H9 (cell line): ENCODE measurements at regions not wholly inside any gene's neighbourhood (a gene's known extent, or its start where the extent isn't known, plus 50 kb on each side); places are given as distances from the start of the nearest gene placed in this dataset.

Source experiments
- DNase-seq: peaks from one replicate; pipeline ENCODE4 v3.0.0-alpha.2; 2017
- H2AFZ ChIP-seq: one replicate; pipeline ENCODE4 v1.6.1; 2013; ENCODE audit warnings: mild to moderate bottlenecking, low read length, control low read depth, moderate library complexity
- H2AK5ac ChIP-seq: 2 replicates; pipeline ENCODE4 v1.6.1; 2013; ENCODE audit warnings: low read length, control low read depth, mixed read lengths; ENCODE audit not compliant: insufficient read length
- H2BK120ac ChIP-seq: one replicate; pipeline ENCODE4 v1.6.1; 2013; ENCODE audit warnings: low read depth, mild to moderate bottlenecking, low read length, control low read depth, inconsistent platforms; ENCODE audit not compliant: poor library complexity, severe bottlenecking
- H2BK12ac ChIP-seq: 2 replicates; pipeline ENCODE4 v1.6.1; 2013; ENCODE audit warnings: low read length, control low read depth, mixed read lengths, low read depth; ENCODE audit not compliant: insufficient read length
- H2BK15ac ChIP-seq: 2 replicates; pipeline ENCODE4 v1.6.1; 2013; ENCODE audit warnings: low read depth, low read length, control low read depth
- H2BK20ac ChIP-seq: one replicate; pipeline ENCODE4 v1.6.1; 2013; ENCODE audit warnings: low read depth, mild to moderate bottlenecking, low read length, control low read depth, inconsistent platforms; ENCODE audit not compliant: poor library complexity, severe bottlenecking
- H2BK5ac ChIP-seq: 2 replicates; pipeline ENCODE4 v1.6.1; 2013; ENCODE audit warnings: low read length, control low read depth, mixed read lengths; ENCODE audit not compliant: insufficient read length
- H3K14ac ChIP-seq: 2 replicates; pipeline ENCODE4 v1.6.1; 2013; ENCODE audit warnings: low read length, control low read depth; ENCODE audit not compliant: insufficient read depth
- H3K18ac ChIP-seq: 2 replicates; pipeline ENCODE4 v1.6.1; 2013; ENCODE audit warnings: low read depth, mild to moderate bottlenecking, mixed read lengths, low read length, control low read depth; ENCODE audit not compliant: insufficient read length
- H3K23ac ChIP-seq: 2 replicates; pipeline ENCODE4 v1.6.1; 2013; ENCODE audit warnings: low read length, control low read depth, mixed read lengths, low read depth; ENCODE audit not compliant: insufficient read length
- H3K23me2 ChIP-seq: 2 replicates; pipeline ENCODE4 v1.6.1; 2013; ENCODE audit warnings: low read depth, mild to moderate bottlenecking, mixed read lengths, low read length, control low read depth; ENCODE audit not compliant: insufficient read length, poor library complexity, severe bottlenecking
- H3K27ac ChIP-seq: 2 replicates; pipeline ENCODE4 v1.5.1; 2013; ENCODE audit warnings: low read length, control low read depth, mixed read lengths, low read depth; ENCODE audit not compliant: insufficient read length
- H3K27me3 ChIP-seq: 2 replicates; pipeline ENCODE4 v1.6.1; 2013; ENCODE audit warnings: low read length, control low read depth, inconsistent platforms; ENCODE audit not compliant: insufficient read depth
- H3K4ac ChIP-seq: 2 replicates; pipeline ENCODE4 v1.6.1; 2013; ENCODE audit warnings: low read depth, mild to moderate bottlenecking, control low read depth, inconsistent platforms, low read length, moderate library complexity
- H3K4me1 ChIP-seq: 2 replicates; pipeline ENCODE4 v1.6.1; 2013; ENCODE audit warnings: low read length, control low read depth, inconsistent platforms; ENCODE audit not compliant: insufficient read depth
- H3K4me2 ChIP-seq: 2 replicates; pipeline ENCODE4 v1.6.1; 2013; ENCODE audit warnings: low read length, control low read depth, mixed read lengths; ENCODE audit not compliant: insufficient read length, insufficient read depth
- H3K56ac ChIP-seq: 2 replicates; pipeline ENCODE4 v1.6.1; 2013; ENCODE audit warnings: low read depth, mild to moderate bottlenecking, mixed read lengths, low read length, control low read depth; ENCODE audit not compliant: insufficient read length
- H3K79me1 ChIP-seq: 2 replicates; pipeline ENCODE4 v1.6.1; 2013; ENCODE audit warnings: low read depth, mild to moderate bottlenecking, moderate library complexity, low read length, control low read depth, inconsistent platforms; ENCODE audit not compliant: insufficient read depth, poor library complexity, severe bottlenecking
- H3K79me2 ChIP-seq: 2 replicates; pipeline ENCODE4 v1.6.1; 2013; ENCODE audit warnings: low read length, control low read depth, inconsistent platforms; ENCODE audit not compliant: insufficient read depth
- H3K9ac ChIP-seq: 2 replicates; pipeline ENCODE4 v1.6.1; 2013; ENCODE audit warnings: low read length, control low read depth, mixed read lengths; ENCODE audit not compliant: insufficient read length; ENCODE audit errors: extremely low read depth
- H3K9me3 ChIP-seq: one replicate; pipeline ENCODE4 v1.6.1; 2013; ENCODE audit warnings: low read depth, low read length, inconsistent platforms; ENCODE audit not compliant: control insufficient read depth
- H3T11ph ChIP-seq: one replicate; pipeline ENCODE4 v1.6.1; 2013; ENCODE audit warnings: mild to moderate bottlenecking, low read length, control low read depth, inconsistent platforms
- H4K20me1 ChIP-seq: one replicate; pipeline ENCODE4 v1.6.1; 2013; ENCODE audit not compliant: control insufficient read depth, insufficient read length, insufficient read depth
- H4K5ac ChIP-seq: 2 replicates; pipeline ENCODE4 v1.6.1; 2013; ENCODE audit warnings: low read depth, mild to moderate bottlenecking, mixed read lengths, low read length, control low read depth; ENCODE audit not compliant: insufficient read length
- H4K8ac ChIP-seq: replicated peaks from 2 replicates; pipeline ENCODE4 v1.6.1; 2013; ENCODE audit warnings: low read length, control low read depth, mixed read lengths, low read depth; ENCODE audit not compliant: insufficient read length
- H4K91ac ChIP-seq: 2 replicates; pipeline ENCODE4 v1.6.1; 2013; ENCODE audit warnings: low read depth, mild to moderate bottlenecking, moderate library complexity, mixed read lengths, low read length, control low read depth; ENCODE audit not compliant: insufficient read length
- H3K27ac Mint-ChIP-seq, 3 experiments: 2 replicates in 2 of 3; 3 replicates in 1 of 3; pipeline ENCODE4 v1.8.0; 2020 to 2021; ENCODE audit warnings: mixed read lengths in 3 of 3, mild to moderate bottlenecking in 1 of 3, moderate library complexity in 1 of 3
- H3K27me3 Mint-ChIP-seq: 2 replicates; pipeline ENCODE4 v1.8.0; 2021; ENCODE audit warnings: low read depth, mild to moderate bottlenecking, moderate library complexity, mixed read lengths
- H3K36me3 Mint-ChIP-seq, 3 experiments: 2 replicates in 2 of 3; 3 replicates in 1 of 3; pipeline ENCODE4 v1.8.0; 2020 to 2021; ENCODE audit warnings: low read depth in 3 of 3, mixed read lengths in 3 of 3; ENCODE audit not compliant: insufficient read depth in 1 of 3
- H3K4me1 Mint-ChIP-seq, 2 experiments: 2 replicates each; pipeline ENCODE4 v1.8.0; 2020; ENCODE audit warnings: mixed read lengths in 2 of 2
- H3K4me3 Mint-ChIP-seq, 2 experiments: 2 replicates in 1 of 2; 3 replicates in 1 of 2; pipeline ENCODE4 v1.8.0; 2020 to 2021; ENCODE audit warnings: mild to moderate bottlenecking in 2 of 2, mixed read lengths in 2 of 2, moderate library complexity in 1 of 2
- H3K9me3 Mint-ChIP-seq, 2 experiments: 2 replicates in 1 of 2; 3 replicates in 1 of 2; pipeline ENCODE4 v1.8.0; 2020; ENCODE audit warnings: mild to moderate bottlenecking in 2 of 2, mixed read lengths in 2 of 2, moderate library complexity in 1 of 2
- CTCF ChIP-seq: fragments of 200-600 bp; sonication (generic); conservative IDR thresholded peaks from 3 replicates; pipeline ENCODE4 v1.8.0; 2021; ENCODE audit warnings: antibody characterized with exemption, mild to moderate bottlenecking
- WGBS: extraction: QIAGEN DNeasy Blood & Tissue Kit; methylation state at CpG from one replicate; pipeline ENCODE4 v1.1.7; 2013; ENCODE audit warnings: missing lambda C conversion rate, low lambda C conversion rate, mixed read lengths; ENCODE audit not compliant: insufficient read length; ENCODE audit errors: extremely low coverage; 5-methylcytosine and 5-hydroxymethylcytosine counted together

GRCh38 chr2:35708411-35708923, 647.1 kb upstream of the CRIM1 start:
- Histone ChIP-seq H4K20me1 (no peaks in the 10 kb centered on the region), H4K91ac (no peak overlapping the region), H3K4me2 (no peak overlapping the region), H3K9ac (no peak overlapping the region), H3K9me3 (no peaks in the 10 kb centered on the region), H2BK120ac (no peak overlapping the region), H3K23ac (no peak overlapping the region), H2BK5ac (no peak overlapping the region), H2BK15ac (no peak overlapping the region), H2BK20ac (no peak overlapping the region), H2AK5ac (no peak overlapping the region), H3K4me1 (no peaks in the 10 kb centered on the region), H3K27ac (no peak overlapping the region), H3T11ph (no peak overlapping the region), H3K79me1 (no peaks in the 10 kb centered on the region), H3K23me2 (no peaks in the 10 kb centered on the region), H3K4ac (no peak overlapping the region), H4K8ac (no peak overlapping the region), H3K14ac (no peak overlapping the region), H3K27me3 (no peaks in the 10 kb centered on the region), H3K79me2 (no peaks in the 10 kb centered on the region), H3K56ac (no peak overlapping the region), H2AFZ (no peak overlapping the region), H3K18ac (no peak overlapping the region), H2BK12ac (no peak overlapping the region), H4K5ac (no peak overlapping the region)
- Mint-ChIP-seq H3K27ac (no peak overlapping the region), H3K27me3 (no peaks in the 10 kb centered on the region), H3K9me3 (no peaks in the 10 kb centered on the region), H3K4me3 (no peak overlapping the region), H3K4me1 (peaks cover 0 to 2% of the 10 kb centered on the region in 2 experiments; a peak in 1 of 4 replicates), H3K36me3 (0 out of 7 replicates have a peak, but pooled peaks cover 0 to 3% (median 0%) of the 10 kb centered on the region in 3 experiments)
- no peak for DNase-seq
- TF ChIP-seq CTCF: no peak
- no CpG with 5 or more reads among the region's 2 CpGs for WGBS
